ENCODE measurements at regions not wholly inside any gene's neighbourhood (a gene's known extent, or its start where the extent isn't known, plus 50 kb on each side); places are given as distances from the start of the nearest gene placed in this dataset.
"Not testable (repeated sequence)": the region's sequence is repeated elsewhere in the genome, so short reads cannot be mapped to it uniquely, and the experiment has no call there.

- no peaks in the 10 kb centered on the region for H3K27me3 ChIP-seq (ENCODE audit: control insufficient read depth in 5 of 5, insufficient read depth in 4 of 5, low read length in 5 of 5)
- no peak overlapping the region for H3K27ac ChIP-seq (ENCODE audit: low read depth, low read length)
- no peak overlapping the region for H3K9ac ChIP-seq (ENCODE audit: low read length in 5 of 5)
- no peaks in the 10 kb centered on the region for H3K36me3 ChIP-seq (ENCODE audit: control insufficient read depth in 5 of 5, insufficient read depth in 5 of 5, low read length in 5 of 5)
- no peak overlapping the region for H3K4me3 ChIP-seq (ENCODE audit: low read depth in 1 of 5, low read length in 5 of 5)
- no peaks in the 10 kb centered on the region for H3K4me1 ChIP-seq (ENCODE audit: control insufficient read depth in 5 of 5, insufficient read depth in 5 of 5, low read length in 5 of 5)
- H3K9me3 ChIP-seq (ENCODE audit: control insufficient read depth in 5 of 5, low read length in 5 of 5), result no peaks in the 10 kb centered on the region
These were observed 85.9 kb downstream of the SLITRK1 start for GRCh38 chr13:83796364-83796763.

- no peak overlapping the region for H3K9ac ChIP-seq (ENCODE audit: low read length in 5 of 5)
- no peaks in the 10 kb centered on the region for H3K4me1 ChIP-seq (ENCODE audit: control insufficient read depth in 5 of 5, insufficient read depth in 5 of 5, low read length in 5 of 5)
- no peaks in the 10 kb centered on the region for H3K27me3 ChIP-seq (ENCODE audit: control insufficient read depth in 5 of 5, insufficient read depth in 4 of 5, low read length in 5 of 5)
- H3K9me3 ChIP-seq (ENCODE audit: control insufficient read depth in 5 of 5, low read length in 5 of 5), result no peaks in the 10 kb centered on the region
- no peak overlapping the region for H3K27ac ChIP-seq (ENCODE audit: low read depth, low read length)
- no peak overlapping the region for H3K4me3 ChIP-seq (ENCODE audit: low read depth in 1 of 5, low read length in 5 of 5)
- H3K36me3 ChIP-seq (ENCODE audit: control insufficient read depth in 5 of 5, insufficient read depth in 5 of 5, low read length in 5 of 5), result no peaks in the 10 kb centered on the region
These were observed 87.7 kb downstream of the SLITRK1 start for GRCh38 chr13:83794583-83794982.

GRCh38 chr13:83780227-83780626, 102.0 kb downstream of the SLITRK1 start:
- no peaks in the 10 kb centered on the region for H3K4me1 ChIP-seq (ENCODE audit: control insufficient read depth in 5 of 5, insufficient read depth in 5 of 5, low read length in 5 of 5)
- H3K36me3 ChIP-seq (ENCODE audit: control insufficient read depth in 5 of 5, insufficient read depth in 5 of 5, low read length in 5 of 5), result no peaks in the 10 kb centered on the region
- no peak overlapping the region for H3K9ac ChIP-seq (ENCODE audit: low read length in 5 of 5)
- no peak overlapping the region for H3K4me3 ChIP-seq (ENCODE audit: low read depth in 1 of 5, low read length in 5 of 5)
- H3K9me3 ChIP-seq (ENCODE audit: control insufficient read depth in 5 of 5, low read length in 5 of 5), result no peaks in the 10 kb centered on the region
- no peaks in the 10 kb centered on the region for H3K27me3 ChIP-seq (ENCODE audit: control insufficient read depth in 5 of 5, insufficient read depth in 4 of 5, low read length in 5 of 5)
- no peak overlapping the region for H3K27ac ChIP-seq (ENCODE audit: low read depth, low read length)

- no peaks in the 10 kb centered on the region for H3K4me1 ChIP-seq (ENCODE audit: control insufficient read depth in 5 of 5, insufficient read depth in 5 of 5, low read length in 5 of 5)
- H3K36me3 ChIP-seq (ENCODE audit: control insufficient read depth in 5 of 5, insufficient read depth in 5 of 5, low read length in 5 of 5), result no peaks in the 10 kb centered on the region
- peaks cover 0 to 3% (median 0%) of the 10 kb centered on the region in 5 donors for H3K9me3 ChIP-seq (ENCODE audit: control insufficient read depth in 5 of 5, low read length in 5 of 5)
- H3K27me3 ChIP-seq (ENCODE audit: control insufficient read depth in 5 of 5, insufficient read depth in 4 of 5, low read length in 5 of 5), result no peaks in the 10 kb centered on the region
- H3K9ac ChIP-seq (ENCODE audit: low read length in 5 of 5), result no peak overlapping the region
- no peak overlapping the region for H3K4me3 ChIP-seq (ENCODE audit: low read depth in 1 of 5, low read length in 5 of 5)
- H3K27ac ChIP-seq (ENCODE audit: low read depth, low read length), result no peak overlapping the region
These were observed 108.3 kb downstream of the SLITRK1 start for GRCh38 chr13:83773961-83774360.

- Histone ChIP-seq H3K36me3 (ENCODE audit: control insufficient read depth in 5 of 5, insufficient read depth in 5 of 5, low read length in 5 of 5) (no peaks in the 10 kb centered on the region), H3K27me3 (ENCODE audit: control insufficient read depth in 5 of 5, insufficient read depth in 4 of 5, low read length in 5 of 5) (no peaks in the 10 kb centered on the region), H3K27ac (ENCODE audit: low read depth, low read length) (no peak overlapping the region), H3K4me3 (ENCODE audit: low read depth in 1 of 5, low read length in 5 of 5) (no peak overlapping the region), H3K9me3 (ENCODE audit: control insufficient read depth in 5 of 5, low read length in 5 of 5) (no peaks in the 10 kb centered on the region), H3K9ac (ENCODE audit: low read length in 5 of 5) (no peak overlapping the region), H3K4me1 (ENCODE audit: control insufficient read depth in 5 of 5, insufficient read depth in 5 of 5, low read length in 5 of 5) (no peaks in the 10 kb centered on the region)
These were observed 116.5 kb downstream of the SLITRK1 start for GRCh38 chr13:83765796-83766195.

- no peaks in the 10 kb centered on the region for H3K4me1 ChIP-seq (ENCODE audit: control insufficient read depth in 5 of 5, insufficient read depth in 5 of 5, low read length in 5 of 5)
- H3K9me3 ChIP-seq (ENCODE audit: control insufficient read depth in 5 of 5, low read length in 5 of 5), result peaks cover 0 to 2% (median 0%) of the 10 kb centered on the region in 5 donors
- no peak overlapping the region for H3K9ac ChIP-seq (ENCODE audit: low read length in 5 of 5)
- H3K27me3 ChIP-seq (ENCODE audit: control insufficient read depth in 5 of 5, insufficient read depth in 4 of 5, low read length in 5 of 5), result no peaks in the 10 kb centered on the region
- H3K4me3 ChIP-seq (ENCODE audit: low read depth in 1 of 5, low read length in 5 of 5), result no peak overlapping the region
- no peaks in the 10 kb centered on the region for H3K36me3 ChIP-seq (ENCODE audit: control insufficient read depth in 5 of 5, insufficient read depth in 5 of 5, low read length in 5 of 5)
- no peak overlapping the region for H3K27ac ChIP-seq (ENCODE audit: low read depth, low read length)
These were observed 120.6 kb downstream of the SLITRK1 start for GRCh38 chr13:83761631-83762030.

- H3K9me3 ChIP-seq (ENCODE audit: control insufficient read depth in 5 of 5, low read length in 5 of 5); H3K27me3 ChIP-seq (ENCODE audit: control insufficient read depth in 5 of 5, insufficient read depth in 4 of 5, low read length in 5 of 5); H3K9ac ChIP-seq (ENCODE audit: low read length in 5 of 5); H3K27ac ChIP-seq (ENCODE audit: low read depth, low read length); H3K4me3 ChIP-seq (ENCODE audit: low read depth in 1 of 5, low read length in 5 of 5); H3K4me1 ChIP-seq (ENCODE audit: control insufficient read depth in 5 of 5, insufficient read depth in 5 of 5, low read length in 5 of 5); H3K36me3 ChIP-seq (ENCODE audit: control insufficient read depth in 5 of 5, insufficient read depth in 5 of 5, low read length in 5 of 5): not testable (repeated sequence)
These were observed 127.1 kb downstream of the SLITRK1 start for GRCh38 chr13:83755210-83755609.

- no peaks in the 10 kb centered on the region for H3K27me3 ChIP-seq (ENCODE audit: control insufficient read depth in 5 of 5, insufficient read depth in 4 of 5, low read length in 5 of 5)
- H3K9ac ChIP-seq (ENCODE audit: low read length in 5 of 5), result no peak overlapping the region
- H3K4me1 ChIP-seq (ENCODE audit: control insufficient read depth in 5 of 5, insufficient read depth in 5 of 5, low read length in 5 of 5), result no peaks in the 10 kb centered on the region
- no peak overlapping the region for H3K27ac ChIP-seq (ENCODE audit: low read depth, low read length)
- H3K36me3 ChIP-seq (ENCODE audit: control insufficient read depth in 5 of 5, insufficient read depth in 5 of 5, low read length in 5 of 5), result no peaks in the 10 kb centered on the region
- H3K4me3 ChIP-seq (ENCODE audit: low read depth in 1 of 5, low read length in 5 of 5), result no peak overlapping the region
- peaks cover 0 to 5% (median 3%) of the 10 kb centered on the region in 5 donors for H3K9me3 ChIP-seq (ENCODE audit: control insufficient read depth in 5 of 5, low read length in 5 of 5)
These were observed 128.2 kb downstream of the SLITRK1 start for GRCh38 chr13:83753912-83754624.

GRCh38 chr13:83752141-83752540, 130.1 kb downstream of the SLITRK1 start:
- H3K4me1 ChIP-seq (ENCODE audit: control insufficient read depth in 5 of 5, insufficient read depth in 5 of 5, low read length in 5 of 5), result no peaks in the 10 kb centered on the region
- no peaks in the 10 kb centered on the region for H3K36me3 ChIP-seq (ENCODE audit: control insufficient read depth in 5 of 5, insufficient read depth in 5 of 5, low read length in 5 of 5)
- H3K9me3 ChIP-seq (ENCODE audit: control insufficient read depth in 5 of 5, low read length in 5 of 5), result peaks cover 0 to 5% (median 3%) of the 10 kb centered on the region in 5 donors
- H3K9ac ChIP-seq (ENCODE audit: low read length in 5 of 5), result no peak overlapping the region
- H3K4me3 ChIP-seq (ENCODE audit: low read depth in 1 of 5, low read length in 5 of 5), result no peak overlapping the region
- H3K27ac ChIP-seq (ENCODE audit: low read depth, low read length), result no peak overlapping the region
- no peaks in the 10 kb centered on the region for H3K27me3 ChIP-seq (ENCODE audit: control insufficient read depth in 5 of 5, insufficient read depth in 4 of 5, low read length in 5 of 5)

- no peaks in the 10 kb centered on the region for H3K9me3 ChIP-seq (ENCODE audit: control insufficient read depth in 5 of 5, low read length in 5 of 5)
- H3K9ac ChIP-seq (ENCODE audit: low read length in 5 of 5), result no peak overlapping the region
- H3K36me3 ChIP-seq (ENCODE audit: control insufficient read depth in 5 of 5, insufficient read depth in 5 of 5, low read length in 5 of 5), result no peaks in the 10 kb centered on the region
- H3K4me3 ChIP-seq (ENCODE audit: low read depth in 1 of 5, low read length in 5 of 5), result no peak overlapping the region
- no peak overlapping the region for H3K27ac ChIP-seq (ENCODE audit: low read depth, low read length)
- no peaks in the 10 kb centered on the region for H3K4me1 ChIP-seq (ENCODE audit: control insufficient read depth in 5 of 5, insufficient read depth in 5 of 5, low read length in 5 of 5)
- no peaks in the 10 kb centered on the region for H3K27me3 ChIP-seq (ENCODE audit: control insufficient read depth in 5 of 5, insufficient read depth in 4 of 5, low read length in 5 of 5)
These were observed 141.7 kb downstream of the SLITRK1 start for GRCh38 chr13:83740622-83741021.
